HG02970 (cell line): ENCODE measurements at regions not wholly inside any gene's neighbourhood (a gene's known extent, or its start where the extent isn't known, plus 50 kb on each side); places are given as distances from the start of the nearest gene placed in this dataset.
A peak's percentile ranks its signal among the peaks of the same experiment; 100 is the strongest.

Experiments used
- ATAC-seq: cut with Tn5 transposase; IDR thresholded peaks from one replicate; pipeline ENCODE4 v1.9.1; 2021; ENCODE audit warnings: mild to moderate bottlenecking, moderate library complexity, moderate number of reproducible peaks; ENCODE audit not compliant: unreplicated experiment, low FRiP score

DNA sequence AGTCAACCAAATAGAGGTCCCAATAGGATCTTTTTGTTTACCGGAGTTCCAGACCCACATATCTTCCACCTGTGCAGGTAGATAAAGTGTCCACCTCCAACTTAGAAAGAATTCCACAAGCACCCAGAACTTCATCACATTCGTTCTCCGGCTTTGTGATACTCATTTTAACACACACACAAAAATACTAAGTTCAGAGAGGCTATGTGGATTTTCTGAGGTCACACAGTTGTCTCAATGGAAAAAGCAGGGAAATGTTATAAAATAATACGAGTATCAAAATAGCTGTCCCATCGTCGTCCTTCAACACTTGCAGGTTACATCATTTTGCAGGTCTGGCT, 137.5 kb downstream of the TMCO5A start:
- ATAC-seq = no peak

DNA sequence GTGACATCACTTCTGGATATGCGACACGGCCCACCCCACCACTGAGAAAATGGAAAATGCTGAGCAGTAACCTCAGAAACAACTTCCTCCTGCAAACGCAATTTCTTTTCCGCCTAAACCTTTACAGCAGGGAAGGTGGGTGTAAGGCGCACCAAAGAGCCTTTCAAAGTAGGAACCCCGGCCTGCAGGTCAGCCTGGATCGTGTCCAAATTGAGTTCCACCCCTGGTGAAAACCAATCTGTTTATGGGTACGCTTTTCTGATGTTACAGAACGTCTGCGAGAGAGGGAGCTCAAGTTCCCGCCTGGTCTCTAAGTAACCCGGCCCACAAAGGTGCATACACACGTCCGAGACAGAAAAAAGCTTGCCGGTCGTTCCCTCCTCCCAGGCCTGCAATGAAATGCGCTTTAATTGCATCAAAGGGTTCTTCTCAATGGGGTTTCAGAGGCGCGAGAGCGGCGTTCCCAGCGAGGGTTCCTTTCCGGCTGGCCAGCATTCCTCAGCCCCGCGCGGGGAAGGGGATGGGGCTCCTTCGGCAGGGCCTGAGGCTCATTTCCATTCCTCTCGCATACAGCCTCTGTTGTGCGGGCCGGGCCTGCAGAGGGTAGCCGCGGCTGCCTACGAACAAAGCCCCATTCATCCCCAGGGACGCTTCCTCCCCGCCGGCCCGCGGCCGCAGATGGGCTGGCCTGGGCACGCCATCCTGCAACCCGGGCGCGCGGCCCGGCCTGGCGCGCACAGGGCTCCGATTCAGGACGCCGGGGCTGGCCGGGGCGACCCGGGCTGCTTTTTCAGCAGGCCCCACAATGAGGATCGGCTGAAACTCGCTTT, 138.1 kb downstream of the TMCO5A start:
- ATAC-seq = peak; percentile 51

DNA sequence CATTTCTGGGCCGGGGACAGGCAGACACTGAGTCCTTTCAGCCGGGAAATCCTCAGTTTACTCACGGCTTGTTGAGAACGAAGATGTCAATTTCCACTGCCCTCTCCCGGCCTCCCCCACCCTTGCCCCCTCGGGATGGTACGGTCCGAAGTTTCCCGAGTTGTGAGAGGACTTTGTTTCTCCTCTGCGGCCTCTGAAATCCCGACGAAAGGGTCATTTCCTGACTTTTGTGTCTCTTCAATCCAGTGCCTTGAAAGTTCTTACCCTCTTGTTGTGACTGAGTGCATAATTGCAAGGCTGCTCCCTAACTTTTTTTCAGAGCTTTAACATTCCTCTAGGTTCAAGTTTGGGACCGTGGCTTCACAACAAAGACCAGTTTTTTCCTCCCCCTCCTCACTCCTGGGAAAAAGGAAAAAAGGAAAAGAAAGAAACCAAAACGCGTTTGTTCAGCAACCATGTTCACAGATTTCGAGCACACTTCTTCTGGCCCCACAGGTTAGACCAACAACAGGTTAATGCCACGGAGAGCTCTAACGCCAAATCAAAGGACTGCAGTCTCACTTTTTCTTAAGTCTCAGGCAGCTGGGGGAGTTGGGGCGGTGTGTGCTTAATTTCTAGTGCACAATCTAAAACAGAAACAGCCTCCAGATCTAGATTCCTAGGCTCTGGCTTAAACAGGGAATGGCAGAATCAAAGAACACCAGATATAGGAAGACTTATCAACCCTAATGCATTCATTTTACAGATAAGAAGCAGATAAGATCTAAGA, 138.9 kb downstream of the TMCO5A start:
- ATAC-seq = no peak

GRCh38 chr15:38074029-38074428, 139.6 kb downstream of the TMCO5A start:
- no peak for ATAC-seq

GRCh38 chr15:38075466-38075865, 141.0 kb downstream of the TMCO5A start:
- no peak for ATAC-seq

GRCh38 chr15:38076786-38077185, 142.3 kb downstream of the TMCO5A start:
- no peak for ATAC-seq

DNA sequence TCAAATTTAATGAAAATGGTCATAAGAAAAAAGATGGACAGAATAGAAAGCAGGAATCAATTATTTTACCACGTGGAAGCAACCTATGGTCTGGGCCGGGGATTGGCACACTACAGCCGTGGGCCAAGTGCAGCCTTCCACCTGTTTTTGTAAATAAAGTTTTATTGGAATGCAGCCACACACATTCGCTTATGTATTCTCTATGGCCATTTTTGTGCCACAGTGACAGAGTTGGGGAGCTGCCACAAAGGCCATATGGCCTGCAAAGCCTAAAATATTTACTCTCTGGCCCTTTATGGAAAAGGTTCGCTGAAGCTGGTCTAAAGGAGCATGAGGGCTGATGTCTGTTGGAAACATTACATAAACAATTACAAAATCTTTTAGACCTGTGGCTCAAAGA, 144.8 kb downstream of the TMCO5A start:
- no peak for ATAC-seq

DNA sequence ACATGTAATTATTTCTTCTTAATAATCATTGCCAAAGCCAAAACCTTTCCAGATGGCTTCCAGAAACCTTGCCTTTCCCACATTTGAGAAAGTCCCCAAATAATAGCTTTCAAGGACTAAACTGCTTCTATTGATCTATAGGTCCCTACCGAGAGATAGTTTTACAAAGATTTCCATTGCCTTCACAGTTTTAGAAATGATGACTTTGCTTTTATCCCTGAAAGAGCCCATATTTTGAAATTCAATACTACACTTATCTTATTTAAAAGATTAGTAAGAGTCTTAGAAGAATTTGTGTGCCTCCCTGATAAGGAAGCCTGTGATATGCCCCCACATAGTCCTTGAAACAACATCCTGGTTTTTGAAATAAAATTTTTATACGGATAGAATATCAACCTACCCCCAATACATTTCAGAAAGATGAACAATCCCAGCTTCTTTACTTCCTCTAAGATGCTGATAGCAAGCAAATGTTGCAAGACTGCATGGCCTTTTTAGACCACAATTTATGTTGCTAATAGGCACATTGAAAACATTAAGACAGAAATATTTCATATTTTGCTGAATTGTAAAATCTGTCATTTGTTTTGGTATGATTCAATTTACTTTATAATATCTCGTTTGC, 146.3 kb downstream of the TMCO5A start:
- no peak for ATAC-seq

- ATAC-seq = peak; percentile 79
These were observed 149.8 kb downstream of the TMCO5A start for GRCh38 chr15:38084289-38084688.

GRCh38 chr15:38085114-38085513, 150.7 kb downstream of the TMCO5A start:
- ATAC-seq = peak; percentile 51

- ATAC-seq = no peak
These were observed 151.6 kb downstream of the TMCO5A start for GRCh38 chr15:38085931-38086568.

- no peak for ATAC-seq
These were observed 152.2 kb downstream of the TMCO5A start for GRCh38 chr15:38086611-38087010.

DNA sequence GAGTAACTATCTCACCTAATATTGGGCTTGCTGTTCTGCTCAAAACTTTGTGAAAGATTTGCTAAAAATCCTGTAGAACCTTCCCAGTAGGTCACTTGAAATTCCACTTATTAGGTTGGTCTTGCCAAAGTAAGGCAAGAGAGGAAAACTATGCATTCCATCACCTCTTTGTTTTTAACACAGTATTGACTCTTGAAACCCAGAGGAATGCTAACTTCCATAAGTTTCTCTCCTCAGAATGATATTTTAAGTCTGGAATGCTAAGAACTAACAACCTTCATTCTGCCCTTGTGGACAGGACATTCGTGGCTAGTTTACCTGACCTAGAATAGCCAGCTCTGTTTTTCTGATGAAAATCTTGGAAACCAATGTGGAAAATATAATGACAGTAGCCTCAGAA, 154.5 kb downstream of the TMCO5A start:
- ATAC-seq = no peak

DNA sequence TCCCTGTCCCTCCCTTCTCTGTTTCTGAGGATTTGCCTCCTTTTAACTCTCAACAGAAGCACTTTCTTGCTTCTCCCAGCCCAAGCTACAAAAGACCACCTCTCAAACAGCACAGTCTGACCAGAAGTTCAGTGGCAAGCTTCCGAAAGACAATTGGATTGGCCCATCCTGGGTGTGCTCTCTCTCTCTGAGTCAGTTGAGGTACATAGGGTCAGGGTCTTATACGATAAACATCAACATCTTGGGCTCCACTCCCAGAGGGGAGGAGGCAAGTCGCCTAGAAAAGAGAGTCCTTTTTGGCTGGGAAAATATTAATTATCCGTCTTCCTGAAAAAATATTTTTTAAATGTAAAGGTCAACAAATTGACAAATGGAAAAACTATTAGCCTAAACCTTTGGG, 155.8 kb downstream of the TMCO5A start:
- ATAC-seq = no peak

- no peak for ATAC-seq
These were observed 156.2 kb downstream of the TMCO5A start for GRCh38 chr15:38090678-38091077.

GRCh38 chr15:38091078-38091645, 156.7 kb downstream of the TMCO5A start:
- no peak for ATAC-seq

DNA sequence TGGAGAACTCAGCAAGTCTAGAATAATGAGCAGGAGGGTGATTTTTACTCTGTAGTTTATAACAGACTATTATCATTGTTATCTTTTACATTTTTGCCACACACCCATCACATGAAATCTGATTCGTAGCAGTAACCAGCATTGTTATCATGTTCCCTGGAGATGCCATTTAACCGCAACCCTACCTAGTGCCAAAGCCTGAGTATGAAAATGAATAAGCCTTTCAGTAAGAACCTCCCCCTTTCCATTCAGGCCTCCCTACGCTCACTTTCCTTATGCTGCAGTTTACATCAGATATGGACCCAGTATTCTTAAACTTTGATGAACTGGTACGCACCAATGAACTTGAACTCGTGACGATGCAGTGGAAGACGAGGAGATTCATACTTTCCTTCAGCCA, 158.7 kb upstream of the SPRED1 start:
- ATAC-seq = no peak

- no peak for ATAC-seq
These were observed 149.7 kb upstream of the SPRED1 start for GRCh38 chr15:38102972-38103371.

DNA sequence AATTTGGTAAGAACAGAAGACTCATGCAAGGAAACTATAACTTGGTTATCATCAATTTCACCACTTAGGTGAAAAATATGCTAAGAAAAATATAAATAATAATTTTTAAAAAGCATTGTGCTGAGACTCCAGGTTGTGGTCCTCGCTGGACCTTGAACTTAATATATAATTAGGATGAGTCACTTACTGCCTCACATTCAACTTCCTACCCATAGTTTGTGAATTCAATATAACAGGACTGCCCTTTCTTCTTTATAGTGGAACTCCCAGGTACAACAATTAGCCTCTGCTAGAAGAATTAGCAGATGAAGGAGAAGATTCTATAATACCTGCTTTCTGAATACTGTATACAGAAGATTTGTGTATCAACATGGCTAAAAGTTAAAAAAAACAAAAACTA, 149.1 kb upstream of the SPRED1 start:
- no peak for ATAC-seq

DNA sequence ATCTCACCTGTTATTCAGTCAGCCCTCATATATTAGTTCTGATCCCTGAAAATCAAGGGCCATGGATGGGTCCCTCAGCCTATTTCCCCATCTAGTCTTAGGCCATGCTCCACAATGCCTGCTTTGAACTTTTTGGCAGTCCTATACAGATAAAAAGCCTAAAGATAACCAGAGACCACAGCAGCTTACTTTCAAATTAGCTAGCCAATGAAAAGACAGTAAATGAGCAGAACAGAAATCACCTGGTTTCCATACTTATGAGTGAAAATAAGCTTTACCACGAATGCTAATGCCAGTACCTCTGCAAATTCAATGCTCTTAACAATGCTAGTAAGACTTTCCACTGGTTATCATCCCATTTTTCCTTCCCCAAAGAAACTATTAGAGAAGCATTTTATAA, 141.6 kb upstream of the SPRED1 start:
- no peak for ATAC-seq

- ATAC-seq = no peak
These were observed 140.2 kb upstream of the SPRED1 start for GRCh38 chr15:38112406-38112805.
